GM19438 (cell line): ENCODE measurements at regions not wholly inside any gene's neighbourhood (a gene's known extent, or its start where the extent isn't known, plus 50 kb on each side); places are given as distances from the start of the nearest gene placed in this dataset.

ENCODE experiments used
- ATAC-seq: cut with Tn5 transposase; IDR thresholded peaks from one replicate; pipeline ENCODE4 v1.9.1; 2021; ENCODE audit warnings: low read depth; ENCODE audit not compliant: unreplicated experiment

GRCh38 chr21:35940074-35940927 lies 120.0 kb downstream of the SETD4 start:
- ATAC-seq: no peak

GRCh38 chr21:35938446-35938845 lies 121.9 kb downstream of the SETD4 start:
- no peak for ATAC-seq

- no peak for ATAC-seq
Observed at GRCh38 chr21:35933466-35933865, 126.9 kb downstream of the SETD4 start.

- no peak for ATAC-seq
Observed at GRCh38 chr21:35932232-35932911, 128.0 kb downstream of the SETD4 start.

- ATAC-seq: no peak
Observed at GRCh38 chr21:35929901-35930300, 130.4 kb downstream of the SETD4 start.

- ATAC-seq: no peak
Observed at GRCh38 chr21:35927262-35927661, 133.1 kb downstream of the SETD4 start.

- ATAC-seq: no peak
Observed at GRCh38 chr21:35926003-35926740, 134.2 kb downstream of the SETD4 start.

GRCh38 chr21:35925497-35925896 lies 134.8 kb downstream of the SETD4 start:
- no peak for ATAC-seq

GRCh38 chr21:35924714-35925301 lies 135.5 kb downstream of the SETD4 start:
- ATAC-seq: no peak

GRCh38 chr21:35923971-35924370 lies 136.4 kb downstream of the SETD4 start:
- ATAC-seq: no peak

- ATAC-seq: no peak
Observed at GRCh38 chr21:35922618-35923017, 137.7 kb downstream of the SETD4 start.

GRCh38 chr21:35921471-35921870 lies 138.9 kb downstream of the SETD4 start:
- no peak for ATAC-seq

- ATAC-seq: no peak
Observed at GRCh38 chr21:35920436-35920835, 139.9 kb downstream of the SETD4 start.

- ATAC-seq: no peak
Observed at GRCh38 chr21:35915030-35915429, 145.3 kb downstream of the SETD4 start.

GRCh38 chr21:35911412-35912191 lies 148.7 kb downstream of the SETD4 start:
- no peak for ATAC-seq

- ATAC-seq: no peak
Observed at GRCh38 chr21:35909456-35910223, 150.7 kb downstream of the SETD4 start.

GRCh38 chr21:35908311-35909078 lies 151.8 kb downstream of the SETD4 start:
- no peak for ATAC-seq

- ATAC-seq: no peak
Observed at GRCh38 chr21:35906586-35906985, 153.7 kb downstream of the SETD4 start.

- ATAC-seq: no peak
Observed at GRCh38 chr21:35905963-35906345, 154.4 kb downstream of the SETD4 start.
